Ovary (tissue), 3 donors: ENCODE measurements at regions not wholly inside any gene's neighbourhood (a gene's known extent, or its start where the extent isn't known, plus 50 kb on each side); places are given as distances from the start of the nearest gene placed in this dataset.

ENCODE experiments used
- CTCF ChIP-seq, 3 donors: fragments of 450-650 bp in 2 of 3; fragments of 200-600 bp in 1 of 3; IDR thresholded peaks; one replicate each; pipeline versions ENCODE4 v1.5.1 to v1.8.0; 2016 to 2022; ENCODE audit warnings: antibody characterized with exemption in 3 of 3, mild to moderate bottlenecking in 1 of 3
- EP300 ChIP-seq: sonication (generic); formaldehyde crosslinking; IDR thresholded peaks from one replicate; pipeline ENCODE4 v1.6.1; 2017; ENCODE audit warnings: antibody characterized with exemption
- POLR2A ChIP-seq: fragments of 450-650 bp; IDR thresholded peaks from one replicate; pipeline ENCODE4 v1.6.1; 2017; ENCODE audit warnings: antibody characterized with exemption, mild to moderate bottlenecking, moderate library complexity
- donor health status: DM: no; HTN: no; CAD: no.

GRCh38 chr2:75833386-75833785 lies 122.7 kb upstream of the GCFC2 start:
- no peak for TF ChIP-seq CTCF (IDR thresholded peaks at IDR 0.05)
- no peak for TF ChIP-seq POLR2A
- TF ChIP-seq EP300, result no peak
